AG09319 (cell line): ENCODE measurements at regions not wholly inside any gene's neighbourhood (a gene's known extent, or its start where the extent isn't known, plus 50 kb on each side); places are given as distances from the start of the nearest gene placed in this dataset.

Source experiments
- DNase-seq: peaks from one replicate; pipeline ENCODE4 v3.0.0-alpha.2; 2010; ENCODE audit warnings: low read depth; ENCODE audit errors: extremely low read depth
- CTCF ChIP-seq: IDR thresholded peaks from 2 replicates; pipeline ENCODE4 v1.5.1; 2011; ENCODE audit warnings: low read depth, mild to moderate bottlenecking, inconsistent platforms, low read length, moderate library complexity

GRCh38 chr11:19561011-19561410 is 151.6 kb upstream of the NAV2 start:
- no peak for DNase-seq
- no peak for TF ChIP-seq CTCF

GRCh38 chr11:19560156-19560555 is 152.5 kb upstream of the NAV2 start:
- TF ChIP-seq CTCF = no peak
- DNase-seq = no peak

DNA sequence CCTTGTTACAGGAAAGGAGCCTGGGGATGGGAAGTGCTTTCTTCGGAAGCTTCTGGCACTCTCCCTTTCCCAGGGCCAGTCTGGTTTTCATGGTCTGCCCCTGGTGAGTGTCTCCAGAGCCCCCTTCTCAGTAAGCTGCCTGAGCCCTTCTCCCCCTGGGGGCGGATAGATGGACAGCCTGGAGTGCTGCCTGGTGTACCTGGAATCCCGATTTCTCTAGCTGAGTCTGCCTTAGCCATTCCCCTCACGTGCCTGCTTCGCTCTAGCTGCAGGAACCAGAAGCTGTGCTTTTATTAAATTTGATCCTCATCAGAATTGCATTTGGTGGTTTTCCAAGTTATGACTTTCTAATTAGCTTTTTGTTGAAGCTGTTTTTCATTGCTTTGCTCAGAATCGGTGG is 152.9 kb upstream of the NAV2 start:
- DNase-seq = no peak

DNA sequence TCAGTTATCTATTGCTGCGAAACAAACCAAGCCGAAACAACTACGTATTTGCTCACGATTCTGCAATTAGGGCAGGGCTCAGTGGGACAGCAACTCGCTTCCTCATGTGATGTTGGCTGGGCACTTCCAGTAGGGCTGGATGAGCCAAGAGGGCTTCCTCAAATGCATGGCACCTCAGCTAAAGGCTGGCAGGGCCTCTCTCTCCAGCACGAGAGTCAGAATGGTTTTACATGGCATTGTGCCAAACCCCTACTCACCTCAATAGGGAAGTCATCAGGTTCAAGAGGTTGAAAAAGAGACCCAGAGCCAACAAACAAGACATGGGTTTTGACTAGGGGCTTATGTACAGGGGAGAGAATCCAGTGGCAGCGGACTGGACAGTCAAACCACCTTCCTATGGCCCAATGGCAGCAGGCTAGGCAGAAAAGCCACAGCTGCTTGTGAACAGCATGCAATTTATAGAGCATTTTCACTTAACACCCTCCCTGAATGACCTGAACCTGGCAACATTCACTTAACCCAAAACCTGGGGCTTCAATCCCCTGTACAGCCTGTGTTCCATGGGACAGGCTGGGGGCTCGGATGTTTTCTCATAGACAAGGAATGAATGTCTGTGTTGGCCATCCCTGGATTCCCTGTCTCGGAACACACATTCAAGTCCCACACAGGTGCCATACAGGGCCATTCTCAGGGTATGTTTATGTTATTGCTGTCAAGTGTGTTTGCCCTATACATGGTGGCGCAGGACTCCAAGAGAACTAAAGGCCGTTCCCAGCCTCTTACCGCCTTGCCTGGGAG is 154.2 kb upstream of the NAV2 start:
- TF ChIP-seq CTCF = no peak
- no peak for DNase-seq

More for the DNA sequence above, 152.9 kb upstream of the NAV2 start:
- no peak for TF ChIP-seq CTCF

DNA sequence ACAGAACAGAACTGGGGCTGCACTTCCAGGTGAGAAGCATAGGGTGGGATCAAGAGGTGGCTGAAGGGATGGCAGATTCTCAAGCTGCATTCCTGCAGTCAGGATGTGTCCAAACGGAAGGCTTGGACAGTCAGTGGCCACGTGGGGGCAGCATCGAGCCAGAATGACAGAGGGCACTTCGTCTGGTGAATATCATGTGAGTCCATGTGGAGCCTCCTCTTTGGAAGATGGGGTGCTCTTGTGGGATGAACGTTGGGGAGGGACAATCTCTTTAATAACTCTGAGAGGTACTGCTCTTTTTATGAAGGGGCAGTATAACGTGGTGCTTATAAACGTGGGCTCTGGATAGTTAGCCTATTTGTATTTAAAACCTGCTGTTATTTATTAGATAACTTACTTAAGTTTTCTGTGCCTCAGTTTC is 154.9 kb upstream of the NAV2 start:
- peak; percentile 94 for TF ChIP-seq CTCF
- DNase-seq = no peak

- no peak for TF ChIP-seq CTCF
- DNase-seq = no peak
Observed at GRCh38 chr11:19557185-19557584, 155.5 kb upstream of the NAV2 start.

- no peak for DNase-seq
- TF ChIP-seq CTCF = no peak
Observed at GRCh38 chr11:19555266-19555665, 157.4 kb upstream of the NAV2 start.
